Transverse colon (tissue), 4 donors: ENCODE measurements at regions not wholly inside any gene's neighbourhood (a gene's known extent, or its start where the extent isn't known, plus 50 kb on each side); places are given as distances from the start of the nearest gene placed in this dataset.

Experiments used
- CTCF ChIP-seq, 5 experiments: fragments of 200-600 bp in 3 of 5; fragments of 450-650 bp in 2 of 5; sonication (generic) in 3 of 5; IDR thresholded peaks; 1 replicate in 2 of 5; 2 replicates in 3 of 5; pipeline ENCODE4 v1.5.1; 2016 to 2017; ENCODE audit warnings: antibody characterized with exemption in 5 of 5, inconsistent platforms in 3 of 5, mild to moderate bottlenecking in 2 of 5, moderate library complexity in 1 of 5
- EP300 ChIP-seq: sonication (generic); formaldehyde crosslinking; IDR thresholded peaks from one replicate; pipeline ENCODE4 v1.6.1; 2017; ENCODE audit warnings: antibody characterized with exemption, low read depth
- POLR2A ChIP-seq: fragments of 450-650 bp; IDR thresholded peaks from one replicate; pipeline ENCODE4 v1.6.1; 2016; ENCODE audit warnings: antibody characterized with exemption, mild to moderate bottlenecking, moderate library complexity
- POLR2AphosphoS5 ChIP-seq, 3 donors: sonication (generic); formaldehyde crosslinking; IDR thresholded peaks; one replicate each; pipeline ENCODE4 v1.6.1; 2016; ENCODE audit warnings: antibody characterized with exemption in 3 of 3

GRCh38 chr9:18348083-18348475, 125.9 kb upstream of the ADAMTSL1 start:
- TF ChIP-seq POLR2A = no peak
- no peak for TF ChIP-seq CTCF (IDR thresholded peaks at IDR 0.05)
- TF ChIP-seq EP300 = no peak
- TF ChIP-seq POLR2AphosphoS5 (IDR thresholded peaks at IDR 0.05) = no peak
